ENCODE measurements at regions not wholly inside any gene's neighbourhood (a gene's known extent, or its start where the extent isn't known, plus 50 kb on each side); places are given as distances from the start of the nearest gene placed in this dataset.

DNA sequence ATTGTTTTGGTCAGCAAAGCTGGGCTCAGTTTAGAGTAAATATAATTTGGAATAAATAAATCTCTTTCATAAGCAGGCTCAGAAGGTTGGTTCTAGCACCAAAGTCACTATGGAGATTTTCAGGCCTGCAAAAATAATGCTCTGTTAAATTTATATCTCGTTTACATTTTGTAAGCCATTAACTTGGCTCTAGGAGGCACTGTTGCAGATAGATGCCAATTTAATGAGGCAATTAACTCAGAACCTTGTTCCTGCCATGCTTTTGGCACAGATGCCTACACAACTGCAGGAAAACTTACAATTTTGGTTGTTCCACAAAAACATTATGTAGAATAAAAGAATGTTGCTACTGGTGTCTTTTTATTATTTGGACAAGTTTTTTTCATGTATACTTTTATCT is 428.1 kb downstream of the FLRT2 start:
- no peaks in the 10 kb centered on the region for H3K36me3 Mint-ChIP-seq (ENCODE audit: low read depth)
- TF ChIP-seq, protein P1, sequence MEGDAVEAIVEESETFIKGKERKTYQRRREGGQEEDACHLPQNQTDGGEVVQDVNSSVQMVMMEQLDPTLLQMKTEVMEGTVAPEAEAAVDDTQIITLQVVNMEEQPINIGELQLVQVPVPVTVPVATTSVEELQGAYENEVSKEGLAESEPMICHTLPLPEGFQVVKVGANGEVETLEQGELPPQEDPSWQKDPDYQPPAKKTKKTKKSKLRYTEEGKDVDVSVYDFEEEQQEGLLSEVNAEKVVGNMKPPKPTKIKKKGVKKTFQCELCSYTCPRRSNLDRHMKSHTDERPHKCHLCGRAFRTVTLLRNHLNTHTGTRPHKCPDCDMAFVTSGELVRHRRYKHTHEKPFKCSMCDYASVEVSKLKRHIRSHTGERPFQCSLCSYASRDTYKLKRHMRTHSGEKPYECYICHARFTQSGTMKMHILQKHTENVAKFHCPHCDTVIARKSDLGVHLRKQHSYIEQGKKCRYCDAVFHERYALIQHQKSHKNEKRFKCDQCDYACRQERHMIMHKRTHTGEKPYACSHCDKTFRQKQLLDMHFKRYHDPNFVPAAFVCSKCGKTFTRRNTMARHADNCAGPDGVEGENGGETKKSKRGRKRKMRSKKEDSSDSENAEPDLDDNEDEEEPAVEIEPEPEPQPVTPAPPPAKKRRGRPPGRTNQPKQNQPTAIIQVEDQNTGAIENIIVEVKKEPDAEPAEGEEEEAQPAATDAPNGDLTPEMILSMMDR (IDR thresholded peaks at IDR 0.05) = no peak
- peaks cover 6% of the 10 kb centered on the region for H3K9me3 Mint-ChIP-seq

DNA sequence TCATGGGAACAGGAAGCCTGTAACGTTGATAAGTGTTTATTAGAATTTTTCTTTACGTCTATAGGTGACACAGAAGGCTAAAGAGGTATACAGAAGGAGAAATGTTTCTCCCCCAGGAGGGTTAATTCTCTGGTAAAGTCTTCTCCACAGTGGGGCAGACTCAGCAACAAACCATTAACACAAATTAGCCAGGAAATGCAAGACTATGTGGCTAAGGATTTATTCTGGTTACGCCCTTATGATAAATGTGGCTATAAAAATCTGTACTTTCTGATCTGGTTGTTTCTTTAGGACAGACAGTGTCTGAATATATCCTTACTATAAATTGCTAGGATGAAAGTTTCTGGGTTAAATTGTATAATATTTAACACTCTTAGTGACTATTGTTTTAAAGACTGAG is 423.3 kb downstream of the FLRT2 start:
- H3K4me3 Mint-ChIP-seq = no peak overlapping the region
- DNase-seq = no peak
- TF ChIP-seq, protein P1 (IDR thresholded peaks at IDR 0.05) = no peak
- H3K27me3 Mint-ChIP-seq (ENCODE audit: insufficient read depth) = no peaks in the 10 kb centered on the region
- H3K4me1 Mint-ChIP-seq (ENCODE audit: low read depth) = no peaks in the 10 kb centered on the region
- H3K9me3 Mint-ChIP-seq = peaks cover 2% of the 10 kb centered on the region
- no peak overlapping the region for H3K27ac Mint-ChIP-seq
- no peaks in the 10 kb centered on the region for H3K36me3 Mint-ChIP-seq (ENCODE audit: low read depth)

More for the DNA sequence above, 428.1 kb downstream of the FLRT2 start:
- H3K27me3 Mint-ChIP-seq (ENCODE audit: insufficient read depth) = no peaks in the 10 kb centered on the region; the same call in 1 of the 2 replicates
- no peak overlapping the region for H3K27ac Mint-ChIP-seq
- H3K4me1 Mint-ChIP-seq (ENCODE audit: low read depth) = no peaks in the 10 kb centered on the region
- no peak overlapping the region for H3K4me3 Mint-ChIP-seq
- DNase-seq = no peak

DNA sequence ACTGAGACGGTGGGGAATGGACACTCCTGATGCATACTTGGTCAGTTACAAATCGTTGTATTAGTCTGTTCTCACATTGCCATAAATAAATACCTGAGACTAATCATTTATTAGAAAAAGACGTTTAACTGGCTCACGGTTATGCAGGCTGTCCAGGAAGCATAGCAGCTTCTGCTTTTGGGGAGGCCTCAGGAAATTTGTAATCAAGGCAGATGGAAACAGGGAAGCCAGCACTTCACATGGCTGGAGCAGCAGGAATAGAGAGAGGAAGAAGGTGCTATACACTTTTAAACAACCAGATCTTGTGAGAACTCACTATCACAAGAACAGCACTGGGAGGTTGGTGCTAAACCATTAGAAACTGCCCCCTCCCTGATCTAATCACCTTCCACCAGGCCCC is 418.2 kb downstream of the FLRT2 start:
- peaks cover 5% of the 10 kb centered on the region for H3K9me3 Mint-ChIP-seq

DNA sequence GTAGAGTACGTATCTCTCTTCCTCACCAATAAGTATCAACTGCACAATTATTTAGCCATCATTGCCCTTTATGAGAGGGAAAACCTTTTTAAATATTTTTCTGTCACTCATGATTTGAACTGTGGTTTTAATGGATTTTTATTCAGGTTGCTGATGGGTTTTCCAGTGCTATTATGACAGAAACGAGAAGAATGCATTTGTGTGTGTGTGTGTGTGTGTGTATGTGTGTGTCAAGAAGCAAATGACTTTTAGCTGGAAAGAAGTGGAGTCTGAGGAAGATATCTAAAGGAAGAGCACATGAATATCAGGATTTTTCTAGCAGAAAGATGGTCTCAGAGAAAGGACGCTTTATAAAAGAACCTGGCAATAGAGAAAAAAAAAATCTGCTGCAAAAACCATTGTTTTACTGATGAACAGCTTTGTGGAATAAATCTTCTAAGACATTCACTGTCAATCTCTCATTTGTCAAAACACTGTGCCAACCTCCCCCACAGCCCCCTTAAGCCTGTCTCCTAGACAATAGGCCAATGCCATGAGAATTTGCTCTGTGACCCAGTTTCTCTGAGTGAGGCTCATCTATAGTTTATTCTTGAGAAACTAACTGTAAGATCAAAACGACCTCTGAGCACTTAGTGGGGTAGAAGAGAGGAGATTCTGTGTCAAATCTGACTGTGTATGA is 417.7 kb downstream of the FLRT2 start:
- Mint-ChIP-seq H3K4me3 (no peak overlapping the region), H3K27me3 (ENCODE audit: insufficient read depth) (no peaks in the 10 kb centered on the region), H3K4me1 (ENCODE audit: low read depth) (no peaks in the 10 kb centered on the region), H3K27ac (no peak overlapping the region), H3K9me3 (peaks cover 5% of the 10 kb centered on the region), H3K36me3 (ENCODE audit: low read depth) (no peaks in the 10 kb centered on the region)
- TF ChIP-seq, protein P1 (IDR thresholded peaks at IDR 0.05) = no peak
- no peak for DNase-seq

More for the DNA sequence above, 418.2 kb downstream of the FLRT2 start:
- Mint-ChIP-seq H3K4me1 (ENCODE audit: low read depth) (no peaks in the 10 kb centered on the region), H3K36me3 (ENCODE audit: low read depth) (no peaks in the 10 kb centered on the region), H3K27me3 (ENCODE audit: insufficient read depth) (no peaks in the 10 kb centered on the region), H3K4me3 (no peak overlapping the region), H3K27ac (no peak overlapping the region)
- no peak for DNase-seq
- TF ChIP-seq, protein P1 (IDR thresholded peaks at IDR 0.05) = no peak

DNA sequence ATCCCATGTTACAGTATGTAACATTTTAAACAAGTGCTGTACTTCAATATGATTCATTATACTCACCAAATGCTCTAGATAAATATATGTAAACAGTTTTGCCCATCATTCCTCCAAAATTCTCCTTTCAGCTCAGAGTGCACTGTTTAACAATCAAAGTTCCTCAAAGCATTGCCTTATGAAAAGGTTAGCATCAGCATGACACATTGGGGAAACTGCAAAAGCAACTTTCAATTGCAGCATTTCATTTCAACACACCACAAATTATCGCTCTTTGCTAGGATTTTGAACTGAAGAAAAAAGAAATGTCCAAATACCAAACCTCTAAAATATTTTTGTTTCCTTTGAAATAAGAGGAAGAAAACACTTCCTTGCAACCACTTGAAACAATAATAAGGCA is 413.2 kb downstream of the FLRT2 start:
- Mint-ChIP-seq H3K9me3 (peaks cover 8% of the 10 kb centered on the region), H3K4me3 (no peak overlapping the region), H3K27ac (no peak overlapping the region), H3K27me3 (ENCODE audit: insufficient read depth) (no peaks in the 10 kb centered on the region), H3K36me3 (ENCODE audit: low read depth) (peaks cover 4% of the 10 kb centered on the region; the same call in 1 of the 2 replicates), H3K4me1 (ENCODE audit: low read depth) (no peaks in the 10 kb centered on the region)
- TF ChIP-seq, protein P1 (IDR thresholded peaks at IDR 0.05) = no peak
- no peak for DNase-seq
